PC-3 (cell line): ENCODE measurements at regions not wholly inside any gene's neighbourhood (a gene's known extent, or its start where the extent isn't known, plus 50 kb on each side); places are given as distances from the start of the nearest gene placed in this dataset.
A peak's percentile ranks its signal among the peaks of the same experiment; 100 is the strongest.

ENCODE experiments used
- ATAC-seq: fragments of 200-7000 bp; cut with Tn5 transposase; 2 replicates; pipeline ENCODE4 v1.9.1; 2020; ENCODE audit warnings: mild to moderate bottlenecking, moderate library complexity
- BruUV-seq: library from RNA; stranded (reverse); fragments of 400-500 nt; replicated peaks from 2 replicates; lab custom pipeline; 2021; lab: Mats Ljungman, UMichigan
- CTCF ChIA-PET: fragments of 300-600 bp; sonication (Branson Sonifier 250); formaldehyde crosslinking; loops from one replicate; lab custom pipeline; 2022; ENCODE audit warnings: antibody characterized with exemption; lab: Charles Lee
- POLR2A ChIA-PET: fragments of 300-600 bp; sonication (Branson Sonifier 250); formaldehyde crosslinking; loops from one replicate; lab custom pipeline; 2022; ENCODE audit warnings: antibody characterized with exemption; ENCODE audit not compliant: unreplicated experiment; lab: Charles Lee
- DNase-seq: peaks from one replicate; pipeline ENCODE4 v3.0.0-alpha.2; 2015
- H2AFZ ChIP-seq: fragments of 300-600 bp; sonication (generic); 2 replicates; pipeline ENCODE4 v1.6.0; 2016; ENCODE audit warnings: antibody characterized with exemption, low read length
- H3F3A ChIP-seq: fragments of 300-600 bp; sonication (generic); one replicate; pipeline ENCODE4 v1.6.0; 2017; ENCODE audit warnings: antibody characterized with exemption, low read length, control low read depth, mild to moderate bottlenecking; ENCODE audit not compliant: unreplicated experiment
- H3K27ac ChIP-seq: fragments of 300-600 bp; sonication (generic); 2 replicates; pipeline ENCODE4 v1.5.1; 2016; ENCODE audit warnings: mild to moderate bottlenecking, low read length
- H3K27me3 ChIP-seq: fragments of 300-600 bp; sonication (generic); 2 replicates; pipeline ENCODE4 v1.6.1; 2016; ENCODE audit warnings: low read length, mixed read lengths
- H3K36me3 ChIP-seq: fragments of 300-600 bp; sonication (generic); 2 replicates; pipeline ENCODE4 v1.6.1; 2016; ENCODE audit warnings: low read depth, mixed run types, low read length, mixed read lengths
- H3K4me1 ChIP-seq: fragments of 300-600 bp; sonication (generic); 2 replicates; pipeline ENCODE4 v1.5.1; 2016; ENCODE audit warnings: low read length; ENCODE audit not compliant: insufficient read depth
- H3K4me2 ChIP-seq: fragments of 300-600 bp; sonication (generic); 2 replicates; pipeline ENCODE4 v1.6.0; 2016; ENCODE audit warnings: low read length
- H3K4me3 ChIP-seq: fragments of 300-600 bp; sonication (generic); 2 replicates; pipeline ENCODE4 v1.5.1; 2016; ENCODE audit warnings: mild to moderate bottlenecking, low read length, mixed read lengths
- H3K79me2 ChIP-seq: fragments of 300-600 bp; sonication (generic); 2 replicates; pipeline ENCODE4 v1.6.1; 2017; ENCODE audit warnings: low read length, mixed read lengths
- H3K9ac ChIP-seq: fragments of 300-600 bp; sonication (generic); 2 replicates; pipeline ENCODE4 v1.6.0; 2016; ENCODE audit warnings: mild to moderate bottlenecking, low read length
- H3K9me2 ChIP-seq: fragments of 300-600 bp; sonication (generic); replicated peaks from 2 replicates; pipeline ENCODE4 v1.6.1; 2016; ENCODE audit warnings: mixed run types, low read length, mixed read lengths
- H3K9me3 ChIP-seq: fragments of 300-600 bp; sonication (generic); 2 replicates; pipeline ENCODE4 v1.6.1; 2016; ENCODE audit warnings: low read length, mixed read lengths
- H4K20me1 ChIP-seq: fragments of 300-600 bp; sonication (generic); 2 replicates; pipeline ENCODE4 v1.6.1; 2016; ENCODE audit warnings: low read length, mixed read lengths
- CTCF ChIP-seq: fragments of 300-600 bp; sonication (generic); conservative IDR thresholded peaks from 2 replicates; pipeline ENCODE4 v1.5.1; 2017; ENCODE audit warnings: antibody characterized with exemption, low read depth, mild to moderate bottlenecking, low read length
- EZH2phosphoT487 ChIP-seq: fragments of 300-600 bp; sonication (generic); IDR thresholded peaks from 2 replicates; pipeline ENCODE4 v1.6.1; 2018; ENCODE audit warnings: mild to moderate bottlenecking, antibody characterized with exemption, low read length, borderline replicate concordance
- intact Hi-C: fragments of 100-400 bp; cut with micrococcal nuclease; formaldehyde crosslinking; loops from 2 replicates; pipeline ENCODE4 v1.9.0; 2023

- H2AFZ ChIP-seq = no peak overlapping the region
- ChIA-PET CTCF (no interaction called here), POLR2A (no interaction called here)
- no peaks in the 10 kb centered on the region for H3K36me3 ChIP-seq
- no peaks in the 10 kb centered on the region for H3K4me1 ChIP-seq
- no peak for TF ChIP-seq CTCF
- DNase-seq = no peak
- no peaks in the 10 kb centered on the region for H3K9me3 ChIP-seq
- no peak for ATAC-seq
- no peak overlapping the region for H3K9ac ChIP-seq
- H3K27ac ChIP-seq = no peak overlapping the region
- H3F3A ChIP-seq = no peaks in the 10 kb centered on the region
- no peaks in the 10 kb centered on the region for H3K79me2 ChIP-seq
- no peak overlapping the region for H3K4me2 ChIP-seq
- no peak overlapping the region for H3K4me3 ChIP-seq
- no peaks in the 10 kb centered on the region for H3K27me3 ChIP-seq
- H4K20me1 ChIP-seq = no peaks in the 10 kb centered on the region
- BruUV-seq = no TSS peak
- intact Hi-C loops = no loop called here
- no peaks in the 10 kb centered on the region for H3K9me2 ChIP-seq
Observed at GRCh38 chr5:29122306-29122705, 2071.2 kb upstream of the CDH6 start.

DNA sequence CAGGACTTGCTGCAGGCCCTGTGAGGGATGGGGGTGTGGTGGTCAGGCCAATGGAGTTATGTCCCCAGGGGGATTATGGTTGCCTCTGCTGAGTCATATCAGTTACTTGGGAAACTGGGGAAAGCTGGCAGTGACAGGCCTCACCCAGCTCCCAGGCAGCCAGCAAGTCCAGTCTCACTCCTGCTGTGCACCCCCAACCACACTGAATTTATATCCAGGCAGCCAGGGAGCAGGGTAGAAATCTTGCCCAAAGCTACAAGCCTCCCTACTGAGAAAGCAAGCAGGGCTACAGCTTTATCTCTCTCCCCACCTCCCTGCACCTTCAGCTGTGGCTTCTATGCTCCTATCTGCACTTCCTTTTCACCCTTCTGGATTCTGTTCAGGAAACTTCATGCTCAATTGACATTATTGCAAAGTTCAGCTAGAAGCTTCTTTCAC, 2076.0 kb upstream of the CDH9 start:
- no TSS peak for BruUV-seq
- Histone ChIP-seq H3K9ac (no peak overlapping the region), H3K79me2 (no peaks in the 10 kb centered on the region), H3K9me2 (no peaks in the 10 kb centered on the region), H3K4me3 (no peak overlapping the region), H3K9me3 (no peaks in the 10 kb centered on the region), H3K4me1 (no peaks in the 10 kb centered on the region), H3K36me3 (no peaks in the 10 kb centered on the region), H3K4me2 (no peak overlapping the region), H4K20me1 (no peaks in the 10 kb centered on the region), H3F3A (no peaks in the 10 kb centered on the region), H3K27me3 (no peaks in the 10 kb centered on the region), H2AFZ (0 out of 2 replicates have a peak overlapping the region, but pooled peaks have one; percentile 22), H3K27ac (no peak overlapping the region)
- intact Hi-C loops = no loop called here
- ChIA-PET CTCF (no interaction called here), POLR2A (no interaction called here)
- no peak for TF ChIP-seq EZH2phosphoT487
- no peak for TF ChIP-seq CTCF
- ATAC-seq = peak; percentile 42
- peak; percentile 16 for DNase-seq

DNA sequence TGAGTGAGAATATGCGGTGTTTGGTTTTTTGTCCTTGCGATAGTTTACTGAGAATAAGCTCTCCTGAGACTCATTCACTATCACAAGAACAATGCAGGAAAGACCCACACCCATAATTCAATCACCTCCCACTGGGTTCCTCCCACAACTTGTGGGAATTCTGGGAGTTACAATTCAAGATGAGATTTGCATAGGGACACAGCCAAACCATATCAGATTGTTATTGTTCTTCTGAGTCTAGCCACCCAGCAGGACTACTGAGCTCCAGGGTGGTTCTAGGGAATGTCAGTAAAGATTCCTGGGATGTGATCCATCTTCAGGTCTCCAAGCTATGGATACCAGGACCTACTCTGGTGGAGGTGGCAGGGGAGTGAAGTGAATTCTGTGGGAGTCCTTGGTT, 2075.1 kb upstream of the CDH9 start:
- no peak for DNase-seq
- no peak overlapping the region for H3K4me2 ChIP-seq
- H3K9ac ChIP-seq = no peak overlapping the region
- H3K4me1 ChIP-seq = no peaks in the 10 kb centered on the region
- intact Hi-C loops = no loop called here
- no peak overlapping the region for H3K27ac ChIP-seq
- H3K9me3 ChIP-seq = no peaks in the 10 kb centered on the region
- BruUV-seq = no TSS peak
- no peaks in the 10 kb centered on the region for H3F3A ChIP-seq
- CTCF ChIA-PET = no interaction called here
- no peaks in the 10 kb centered on the region for H3K79me2 ChIP-seq
- no peak for ATAC-seq
- H4K20me1 ChIP-seq = no peaks in the 10 kb centered on the region
- no peaks in the 10 kb centered on the region for H3K27me3 ChIP-seq
- no peaks in the 10 kb centered on the region for H3K9me2 ChIP-seq
- H2AFZ ChIP-seq = no peak overlapping the region
- no peak overlapping the region for H3K4me3 ChIP-seq
- POLR2A ChIA-PET = no interaction called here
- H3K36me3 ChIP-seq = no peaks in the 10 kb centered on the region
- no peak for TF ChIP-seq EZH2phosphoT487
- no peak for TF ChIP-seq CTCF
